ENCODE measurements at regions not wholly inside any gene's neighbourhood (a gene's known extent, or its start where the extent isn't known, plus 50 kb on each side); places are given as distances from the start of the nearest gene placed in this dataset.
"Not testable (repeated sequence)": the region's sequence is repeated elsewhere in the genome, so short reads cannot be mapped to it uniquely, and the experiment has no call there.

GRCh38 chr13:80691814-80692213, 350.9 kb upstream of the SPRY2 start:
- H3K9me1 ChIP-seq (ENCODE audit: insufficient read depth, low read length); in situ Hi-C loops (cut with MboI; ENCODE audit: low sequenced_read_pairs); H3K79me1 ChIP-seq (ENCODE audit: low read depth in 1 of 2, low read length in 2 of 2); H2AK9ac ChIP-seq (replicated peaks; ENCODE audit: low read depth, low read length, poor library complexity); ATAC-seq (ENCODE audit: low read depth); H3K56ac ChIP-seq (ENCODE audit: extremely low read depth, insufficient read depth, low read length); H4K5ac ChIP-seq (ENCODE audit: low read depth, low read length); H3K9me3 ChIP-seq (ENCODE audit: control insufficient read depth, insufficient read depth, low read length); H3K9ac ChIP-seq (ENCODE audit: low read depth, low read length); H3K4ac ChIP-seq (ENCODE audit: low read depth, low read length); CTCF ChIA-PET; H3K4me1 ChIP-seq (ENCODE audit: control insufficient read depth, insufficient read depth, low read length); H3K27me3 ChIP-seq (ENCODE audit: control insufficient read depth, insufficient read depth, low read length); H4K91ac ChIP-seq (ENCODE audit: insufficient read depth, low read depth, low read length); H4K20me1 ChIP-seq (ENCODE audit: insufficient read depth, low read length); H2AFZ ChIP-seq (replicated peaks; ENCODE audit: low read length, poor library complexity); H3K14ac ChIP-seq (replicated peaks; ENCODE audit: low read depth, low read length); H2BK20ac ChIP-seq (ENCODE audit: low read depth, low read length); BruUV-seq (replicated peaks); H2AK5ac ChIP-seq (ENCODE audit: low read depth, low read length); H3K18ac ChIP-seq (ENCODE audit: low read depth, low read length); intact Hi-C loops (cut with micrococcal nuclease); H3K36me3 ChIP-seq (ENCODE audit: control insufficient read depth, insufficient read depth, low read length); H2BK120ac ChIP-seq (ENCODE audit: low read depth, low read length); H3K4me3 ChIP-seq (ENCODE audit: insufficient read depth, low read depth, low read length); H4K8ac ChIP-seq (ENCODE audit: low read depth in 2 of 2, low read length in 2 of 2); POLR2A ChIA-PET (ENCODE audit: unreplicated experiment); H2BK5ac ChIP-seq (ENCODE audit: low read depth, low read length, poor library complexity, severe bottlenecking); H3K27ac ChIP-seq (ENCODE audit: insufficient read depth, low read length); H3K4me2 ChIP-seq (ENCODE audit: low read depth, low read length); dilution Hi-C loops (cut with HindIII; ENCODE audit: low sequenced_read_pairs, unreplicated experiment); DNase-seq; H2BK15ac ChIP-seq (ENCODE audit: low read depth, low read length); H3K23ac ChIP-seq (ENCODE audit: low read depth, low read length): not testable (repeated sequence)
- no CpG with 5 or more reads among the region's 2 CpGs for WGBS, 2 experiments (ENCODE audit: extremely low coverage in 2 of 2, insufficient read length in 1 of 2)

Data from IMR-90 (cell line).